Testis (tissue), 2 donors: ENCODE measurements at regions not wholly inside any gene's neighbourhood (a gene's known extent, or its start where the extent isn't known, plus 50 kb on each side); places are given as distances from the start of the nearest gene placed in this dataset.

ENCODE experiments used
- CTCF ChIP-seq, 3 experiments: fragments of 450-650 bp in 2 of 3; fragments of 200-600 bp in 1 of 3; sonication (generic) in 1 of 3; IDR thresholded peaks; one replicate each; pipeline ENCODE4 v1.5.1; 2016 to 2019; ENCODE audit warnings: antibody characterized with exemption in 3 of 3, mild to moderate bottlenecking in 2 of 3, moderate library complexity in 1 of 3
- POLR2A ChIP-seq: fragments of 450-650 bp; IDR thresholded peaks from one replicate; pipeline ENCODE4 v1.6.1; 2017; ENCODE audit warnings: antibody characterized with exemption, mild to moderate bottlenecking, moderate library complexity

- TF ChIP-seq CTCF (IDR thresholded peaks at IDR 0.05): no peak
- no peak for TF ChIP-seq POLR2A
Measured at GRCh38 chr17:70286391-70286790, 117.1 kb downstream of the KCNJ2 start.
